Stimulated activated CD4-positive, alpha-beta T cell treated with anti-CD3 and anti-CD28 coated beads, Interleukin-2, amount 100 ng/mL, for 24 hours (primary cell): ENCODE measurements at regions not wholly inside any gene's neighbourhood (a gene's known extent, or its start where the extent isn't known, plus 50 kb on each side); places are given as distances from the start of the nearest gene placed in this dataset.
"Not testable (repeated sequence)": the region's sequence is repeated elsewhere in the genome, so short reads cannot be mapped to it uniquely, and the experiment has no call there.

Experiments
- DNase-seq, 2 donors: peaks; one replicate each; pipeline ENCODE4 v3.0.0-alpha.2; 2020

GRCh38 chr2:228956701-228957474, 314.2 kb downstream of the PID1 start:
- no peak for DNase-seq

DNA sequence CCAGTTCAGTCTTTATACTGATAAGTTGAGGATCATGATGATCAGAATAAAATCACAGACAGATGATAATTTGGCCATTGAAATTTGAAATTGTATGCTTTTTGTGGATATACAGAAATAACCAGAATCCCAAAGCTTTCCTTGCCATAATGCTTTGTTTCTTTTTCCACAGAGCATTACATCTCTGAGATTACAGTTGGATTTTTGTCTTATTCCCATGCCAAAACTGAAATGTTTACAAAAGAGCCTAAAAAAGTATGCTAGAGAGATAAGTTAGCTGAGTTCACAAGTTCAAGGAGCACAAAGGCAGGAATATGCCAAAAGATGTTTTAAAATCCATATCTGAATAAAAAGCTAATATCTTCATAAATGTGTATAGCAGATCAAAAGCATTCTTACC, 321.3 kb downstream of the PID1 start:
- DNase-seq: no peak

DNA sequence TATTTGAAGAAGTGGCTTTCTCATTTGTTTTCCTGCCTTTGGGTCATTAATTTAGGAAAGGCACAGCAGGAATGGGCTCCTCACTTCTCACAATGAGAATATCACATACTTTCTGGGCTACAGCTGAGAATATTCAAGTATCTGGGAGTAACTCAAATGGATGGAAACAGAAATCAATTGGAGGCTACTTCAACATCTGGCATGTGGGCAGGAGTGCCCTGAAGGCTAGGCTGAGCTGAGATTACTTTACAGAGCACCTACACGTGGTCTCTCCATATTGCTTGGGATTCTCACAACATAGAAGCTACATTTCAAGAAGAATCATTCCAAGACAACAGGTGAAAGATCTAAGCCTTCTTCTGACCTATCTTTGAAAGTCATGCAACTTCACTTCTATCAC, 325.4 kb downstream of the PID1 start:
- no peak for DNase-seq

- DNase-seq: no peak
Measured at GRCh38 chr2:228942856-228943255, 328.2 kb downstream of the PID1 start.

GRCh38 chr2:228938629-228939028, 332.5 kb downstream of the PID1 start:
- no peak for DNase-seq

DNA sequence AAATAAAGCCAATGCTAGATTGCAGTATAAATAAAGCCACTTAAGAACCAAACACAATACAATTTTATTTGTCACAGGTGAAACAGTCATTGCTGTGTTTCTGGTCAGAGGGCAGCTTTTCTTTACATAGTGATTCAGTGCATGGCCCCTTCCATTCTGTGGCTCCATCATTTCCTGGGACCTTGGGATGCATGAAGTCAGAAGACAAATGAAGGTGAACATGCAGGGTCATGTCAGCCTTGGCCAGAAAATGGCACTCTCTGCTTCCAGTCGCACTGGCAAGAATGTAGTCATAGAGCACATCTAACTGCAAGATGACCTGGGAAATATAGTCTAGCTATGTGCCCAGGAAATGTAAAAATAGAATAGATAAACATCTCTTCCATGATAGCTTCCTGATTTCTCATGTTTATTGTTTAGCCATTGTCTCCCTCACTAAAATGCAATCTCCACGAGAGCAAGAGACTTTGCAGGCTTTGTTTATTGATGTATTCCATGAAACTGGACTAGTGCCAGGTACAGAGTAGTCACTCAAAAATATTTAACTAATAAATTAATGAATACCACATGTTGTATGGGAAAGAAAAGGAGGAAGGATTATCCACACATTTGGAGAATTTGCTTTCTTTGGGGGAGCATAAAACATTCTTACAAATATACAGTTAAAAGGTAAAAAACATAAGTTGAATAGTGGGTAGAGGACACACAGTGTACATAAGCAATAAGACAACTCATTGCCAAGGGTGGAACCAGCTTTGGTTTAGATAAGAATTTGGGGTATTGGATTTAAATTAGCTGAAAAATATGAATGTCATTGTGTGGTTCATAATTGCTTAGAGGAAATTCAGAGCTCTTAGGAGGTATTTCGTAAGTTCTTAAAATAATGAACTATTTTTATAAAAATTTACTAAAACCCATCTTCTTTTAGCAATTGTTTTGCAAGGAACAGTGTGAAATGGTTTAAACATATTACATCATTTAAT, 343.8 kb downstream of the PID1 start:
- no peak for DNase-seq

- no peak for DNase-seq
Measured at GRCh38 chr2:228919808-228920207, 351.3 kb downstream of the PID1 start.

DNA sequence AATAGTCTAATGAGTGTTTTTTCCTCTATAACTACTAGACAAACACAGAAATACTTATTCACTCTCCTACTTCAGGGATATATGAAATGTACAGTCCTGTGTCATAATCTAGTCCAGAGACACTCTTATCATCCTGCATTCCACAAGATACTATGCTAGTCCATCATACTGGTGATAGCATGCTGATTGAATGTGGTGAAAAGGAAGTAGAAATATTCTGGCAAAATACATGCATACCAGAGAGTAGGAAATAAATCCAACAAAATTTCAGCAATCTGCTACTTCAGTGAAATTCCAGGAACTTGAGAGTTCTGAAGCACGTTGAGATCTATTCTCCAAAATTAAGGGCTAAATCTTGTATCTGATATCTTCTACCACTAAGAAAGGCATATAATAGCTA, 353.9 kb downstream of the PID1 start:
- DNase-seq: no peak

- DNase-seq: no peak
Measured at GRCh38 chr2:228916416-228917090, 354.5 kb downstream of the PID1 start.

DNA sequence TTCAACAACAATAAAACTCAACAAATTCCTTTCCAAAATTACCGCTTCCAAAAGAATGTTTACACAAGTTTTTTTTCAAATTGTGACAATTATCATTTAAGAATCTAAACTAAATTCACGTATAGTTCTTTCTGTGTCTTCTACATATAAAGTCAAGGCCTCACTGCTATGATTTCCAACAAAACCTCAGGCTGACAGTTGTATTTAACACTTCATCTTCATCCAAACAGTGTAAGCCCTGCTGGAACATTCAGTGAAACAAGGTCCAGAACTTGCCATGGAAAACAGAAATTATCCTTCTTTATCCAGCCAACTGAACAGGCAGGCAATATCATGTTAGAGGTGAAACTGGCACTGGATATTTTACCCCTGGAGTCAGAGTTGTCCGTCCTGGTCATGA, 357.9 kb downstream of the PID1 start:
- no peak for DNase-seq

- not testable (repeated sequence) for DNase-seq
Measured at GRCh38 chr2:228910872-228911271, 360.2 kb downstream of the PID1 start.

- no peak for DNase-seq
Measured at GRCh38 chr2:228902176-228902575, 368.9 kb downstream of the PID1 start.

DNA sequence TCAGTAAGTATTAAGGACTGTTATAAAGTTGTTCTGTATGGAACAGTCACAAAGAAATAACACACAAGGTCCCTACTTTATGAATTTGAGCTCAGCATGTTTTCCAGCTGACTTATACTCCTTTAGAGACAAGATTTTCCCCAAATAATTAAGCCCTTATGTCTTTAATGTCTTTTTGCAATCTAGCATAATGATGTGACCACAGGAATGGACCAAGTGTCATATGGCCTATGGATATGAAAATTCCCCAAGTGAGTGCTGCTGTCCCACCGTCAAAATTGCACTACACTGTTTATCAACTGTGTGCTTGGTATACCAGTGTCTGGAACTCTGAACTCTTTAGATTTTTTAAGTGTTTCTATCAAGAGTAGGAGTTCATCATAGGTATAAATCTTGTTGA, 369.6 kb downstream of the PID1 start:
- no peak for DNase-seq

- no peak for DNase-seq
Measured at GRCh38 chr2:228878138-228878537, 392.9 kb downstream of the PID1 start.

GRCh38 chr2:228876276-228876675, 394.8 kb downstream of the PID1 start:
- DNase-seq: no peak

DNA sequence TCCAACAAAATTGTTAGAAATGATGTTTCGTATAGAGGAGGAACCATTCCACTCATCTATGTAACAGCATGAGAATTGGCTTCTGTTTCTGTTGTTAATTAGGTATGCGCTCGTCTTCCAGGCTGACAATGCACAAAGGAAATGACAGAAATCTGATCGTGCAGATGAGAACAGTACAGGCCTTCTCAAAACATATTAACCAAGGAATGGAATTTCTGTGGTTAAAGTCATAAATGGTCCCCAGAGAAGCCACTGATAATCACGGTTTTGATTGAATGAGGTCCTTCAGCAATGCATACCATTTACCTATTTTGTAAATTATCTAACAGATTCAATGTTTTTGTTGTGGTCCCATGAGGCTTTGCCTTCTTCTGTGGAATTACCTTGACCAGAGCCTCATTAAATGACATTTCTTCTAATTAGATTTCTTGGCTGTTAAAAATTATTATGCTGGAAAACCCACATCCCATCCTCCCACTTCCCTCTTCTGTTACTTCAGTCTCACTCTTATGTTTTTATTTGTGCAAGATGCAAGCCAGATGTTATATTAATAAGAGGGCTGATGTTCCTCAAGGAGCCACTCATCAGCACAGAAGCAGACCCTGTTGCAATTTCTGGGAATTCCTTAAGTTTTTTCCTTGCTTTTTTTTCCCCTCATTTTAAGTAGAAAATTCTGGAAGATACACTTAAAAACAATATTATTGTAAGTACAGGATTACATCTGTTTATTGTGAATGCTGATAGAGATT, 395.8 kb downstream of the PID1 start:
- DNase-seq: no peak

DNA sequence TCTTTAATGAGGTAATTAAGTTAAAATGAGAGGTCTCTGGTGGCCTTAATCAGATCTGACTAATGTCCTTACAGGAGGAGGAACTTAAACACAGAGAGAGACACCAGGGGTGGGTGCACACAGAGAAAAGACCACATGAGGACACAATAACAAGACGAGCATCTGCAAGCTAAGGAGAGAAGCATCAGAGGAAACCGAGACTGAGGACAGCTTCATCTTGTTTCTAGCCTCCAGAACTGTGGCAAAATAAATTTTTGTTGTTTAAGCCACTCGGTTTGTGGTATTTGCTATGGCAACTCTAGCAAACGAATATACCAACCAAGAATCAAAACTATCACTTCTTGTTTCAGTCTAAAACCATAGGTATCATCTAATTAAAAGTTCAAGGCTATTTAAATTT, 400.1 kb downstream of the PID1 start:
- DNase-seq: no peak

DNA sequence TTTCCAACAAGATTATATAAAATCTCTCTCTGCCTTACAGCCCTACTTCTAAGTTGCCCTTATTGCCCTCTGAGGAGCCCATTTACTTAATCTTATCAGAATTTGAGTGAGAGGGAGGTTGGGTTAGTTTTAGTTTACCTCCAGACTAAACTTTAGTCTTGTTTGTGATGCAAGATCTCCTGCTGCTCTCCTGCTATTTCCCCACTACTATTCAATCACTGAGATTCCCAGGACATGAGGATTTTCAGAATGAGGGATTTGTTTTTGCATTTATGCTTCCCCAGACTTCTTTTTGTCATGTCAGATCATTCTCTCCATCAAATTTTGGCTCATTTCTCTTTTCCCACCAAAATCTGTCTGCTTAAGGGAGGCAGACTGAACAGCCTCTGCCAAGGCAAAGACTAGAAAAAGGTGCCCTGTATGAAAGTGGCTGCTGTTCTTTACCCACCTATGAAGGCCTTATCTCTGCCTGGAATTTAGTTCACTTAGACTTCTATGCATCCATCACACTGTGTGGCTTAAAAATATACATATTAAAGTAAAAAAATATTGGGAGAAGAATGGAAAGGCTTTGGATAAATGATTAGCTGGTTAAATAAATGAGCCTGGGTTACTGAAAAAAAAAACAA, 401.3 kb downstream of the PID1 start:
- no peak for DNase-seq

GRCh38 chr2:228867406-228867805, 403.7 kb downstream of the PID1 start:
- DNase-seq: no peak

DNA sequence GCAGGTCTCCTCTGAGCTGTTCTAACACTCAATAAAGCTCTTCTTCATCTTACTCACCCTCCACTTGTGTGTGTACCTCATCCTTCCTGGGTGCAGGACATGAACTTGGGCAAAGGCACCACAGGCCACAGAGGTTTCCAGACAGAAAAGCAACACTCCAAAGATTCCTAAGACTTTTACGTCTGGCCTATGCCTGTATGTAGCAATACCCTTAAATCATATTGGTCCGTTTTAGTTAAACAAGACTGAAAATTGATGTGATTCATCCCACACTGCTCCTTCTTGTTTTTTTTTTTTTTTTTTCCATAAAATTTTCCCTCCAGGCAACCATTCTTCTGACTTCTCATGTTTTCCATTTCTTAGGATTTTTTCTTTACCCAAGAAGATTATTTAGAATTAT, 404.3 kb downstream of the PID1 start:
- no peak for DNase-seq

DNA sequence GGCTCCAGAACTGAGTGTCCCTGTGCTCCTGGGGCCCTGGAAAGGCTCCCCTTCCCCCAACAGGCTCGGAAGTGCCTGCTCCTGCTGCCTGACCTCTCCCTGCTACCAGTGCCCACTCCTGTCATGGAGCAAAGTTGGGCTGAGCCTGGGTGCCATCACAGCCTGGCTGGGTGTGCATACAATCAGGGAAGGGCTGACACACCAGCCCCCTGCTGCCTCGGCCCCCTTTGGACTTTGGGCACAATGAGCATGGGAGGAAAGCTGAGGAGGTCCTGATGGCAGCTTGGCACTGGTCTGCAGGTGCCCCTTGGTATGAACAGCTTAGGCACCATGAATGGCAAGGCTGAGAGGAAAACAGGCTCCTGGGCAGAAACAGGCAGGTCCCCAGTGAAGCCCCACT, 405.0 kb downstream of the PID1 start:
- DNase-seq: no peak

DNA sequence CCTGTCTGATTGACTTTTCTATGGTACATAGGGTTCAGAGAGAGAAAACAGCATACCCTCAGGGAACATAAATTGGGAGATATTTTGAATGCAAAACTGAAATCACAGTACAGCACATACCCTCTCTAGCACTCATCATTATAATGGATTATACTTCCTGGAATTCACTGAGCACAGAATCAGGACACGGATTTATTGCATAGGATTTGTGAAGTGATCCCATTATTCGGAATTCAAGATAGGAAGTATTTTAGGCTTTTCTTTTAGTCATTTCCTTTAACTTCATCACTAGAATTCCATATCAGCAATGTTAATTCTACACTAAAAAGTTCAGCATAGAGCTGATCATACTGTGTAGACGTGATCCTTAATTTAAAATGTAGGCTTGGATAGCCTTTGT, 407.0 kb downstream of the PID1 start:
- no peak for DNase-seq
